ENCODE measurements at regions not wholly inside any gene's neighbourhood (a gene's known extent, or its start where the extent isn't known, plus 50 kb on each side); places are given as distances from the start of the nearest gene placed in this dataset.

DNA sequence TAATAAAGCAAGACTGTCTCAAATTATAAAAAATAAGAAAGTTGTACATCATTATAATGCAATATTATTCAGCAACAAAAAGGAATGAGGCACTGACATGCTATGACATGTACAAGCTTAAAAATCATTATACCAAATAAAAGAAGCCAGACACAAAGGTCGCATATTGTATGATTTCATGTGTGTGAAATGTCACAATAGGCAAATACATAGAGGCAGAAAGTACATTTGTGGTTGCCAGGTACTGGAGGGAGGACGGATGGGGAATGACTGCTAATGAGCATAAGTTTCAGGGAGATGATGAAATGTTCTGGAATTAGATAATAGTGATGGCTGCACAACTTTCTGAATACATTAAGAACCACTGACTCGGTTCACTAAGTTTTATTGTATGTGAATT is 73.6 kb upstream of the NBPF3 start:
- TF ChIP-seq POLR2A (IDR thresholded peaks at IDR 0.05): no peak
- TF ChIP-seq, protein P1, sequence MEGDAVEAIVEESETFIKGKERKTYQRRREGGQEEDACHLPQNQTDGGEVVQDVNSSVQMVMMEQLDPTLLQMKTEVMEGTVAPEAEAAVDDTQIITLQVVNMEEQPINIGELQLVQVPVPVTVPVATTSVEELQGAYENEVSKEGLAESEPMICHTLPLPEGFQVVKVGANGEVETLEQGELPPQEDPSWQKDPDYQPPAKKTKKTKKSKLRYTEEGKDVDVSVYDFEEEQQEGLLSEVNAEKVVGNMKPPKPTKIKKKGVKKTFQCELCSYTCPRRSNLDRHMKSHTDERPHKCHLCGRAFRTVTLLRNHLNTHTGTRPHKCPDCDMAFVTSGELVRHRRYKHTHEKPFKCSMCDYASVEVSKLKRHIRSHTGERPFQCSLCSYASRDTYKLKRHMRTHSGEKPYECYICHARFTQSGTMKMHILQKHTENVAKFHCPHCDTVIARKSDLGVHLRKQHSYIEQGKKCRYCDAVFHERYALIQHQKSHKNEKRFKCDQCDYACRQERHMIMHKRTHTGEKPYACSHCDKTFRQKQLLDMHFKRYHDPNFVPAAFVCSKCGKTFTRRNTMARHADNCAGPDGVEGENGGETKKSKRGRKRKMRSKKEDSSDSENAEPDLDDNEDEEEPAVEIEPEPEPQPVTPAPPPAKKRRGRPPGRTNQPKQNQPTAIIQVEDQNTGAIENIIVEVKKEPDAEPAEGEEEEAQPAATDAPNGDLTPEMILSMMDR (IDR thresholded peaks at IDR 0.05): no peak

Data from lower leg skin (tissue), 3 donors.